Esophagus squamous epithelium (tissue), 5 donors: ENCODE measurements at regions not wholly inside any gene's neighbourhood (a gene's known extent, or its start where the extent isn't known, plus 50 kb on each side); places are given as distances from the start of the nearest gene placed in this dataset.
A peak's percentile ranks its signal among the peaks of the same experiment; 100 is the strongest.

Experiments used
- DNase-seq: peaks from one replicate; lab custom pipeline; 2025; lab: John Stamatoyannopoulos, UW
- H3K27ac ChIP-seq, 4 donors: fragments of 200-600 bp; sonication (generic); one replicate each; pipeline ENCODE4 v1.5.1; 2016 to 2019; ENCODE audit warnings: mild to moderate bottlenecking in 1 of 4
- H3K27me3 ChIP-seq, 4 donors: fragments of 200-600 bp; sonication (generic); 1 replicate in 3 of 4; 2 replicates in 1 of 4; pipeline versions ENCODE4 v1.5.1 to v1.6.0; 2017 to 2021; ENCODE audit warnings: antibody characterized with exemption in 1 of 4
- H3K36me3 ChIP-seq, 3 donors: fragments of 200-600 bp; sonication (generic); one replicate each; pipeline ENCODE4 v1.5.1; 2016 to 2019
- H3K4me1 ChIP-seq, 3 donors: fragments of 200-600 bp; sonication (generic); one replicate each; pipeline ENCODE4 v1.5.1; 2017 to 2019
- H3K4me3 ChIP-seq, 4 donors: fragments of 200-600 bp; sonication (generic); 1 replicate in 3 of 4; 2 replicates in 1 of 4; pipeline ENCODE4 v1.5.1; 2016 to 2019; ENCODE audit warnings: mild to moderate bottlenecking in 2 of 4, moderate library complexity in 1 of 4
- H3K9me3 ChIP-seq, 3 donors: fragments of 200-600 bp; sonication (generic); one replicate each; pipeline ENCODE4 v1.5.1; 2016 to 2019
- POLR2A ChIP-seq, 4 donors: fragments of 450-650 bp; IDR thresholded peaks; one replicate each; pipeline ENCODE4 v1.6.1; 2017; ENCODE audit warnings: antibody characterized with exemption in 4 of 4, mild to moderate bottlenecking in 4 of 4, moderate library complexity in 3 of 4
- WGBS, 2 donors: methylation state at CpG; one replicate each; pipeline ENCODE4 v1.1.5; 2018; 5-methylcytosine and 5-hydroxymethylcytosine counted together
- intact Hi-C: fragments of 100-400 bp; cut with DNase I; formaldehyde crosslinking; loops from one replicate; pipeline ENCODE4 v1.15.0; 2022
- TF ChIP-seq, protein P1 (sequence below), 6 experiments: fragments of 450-650 bp in 4 of 6; fragments of 200-600 bp in 2 of 6; sonication (generic) in 2 of 6; IDR thresholded peaks; one replicate each; pipeline ENCODE4 v1.5.1; 2016 to 2019; ENCODE audit warnings: antibody characterized with exemption in 6 of 6, mild to moderate bottlenecking in 4 of 6, moderate library complexity in 4 of 6
- donor health status: DM: yes; HTN: yes; CAD: no.

- intact Hi-C loops = no loop called here
- no peak overlapping the region for H3K4me3 ChIP-seq
- H3K27me3 ChIP-seq = peaks cover 0 to 3% (median 0%) of the 10 kb centered on the region in 4 donors
- no peak for TF ChIP-seq POLR2A (IDR thresholded peaks at IDR 0.05)
- TF ChIP-seq, protein P1, sequence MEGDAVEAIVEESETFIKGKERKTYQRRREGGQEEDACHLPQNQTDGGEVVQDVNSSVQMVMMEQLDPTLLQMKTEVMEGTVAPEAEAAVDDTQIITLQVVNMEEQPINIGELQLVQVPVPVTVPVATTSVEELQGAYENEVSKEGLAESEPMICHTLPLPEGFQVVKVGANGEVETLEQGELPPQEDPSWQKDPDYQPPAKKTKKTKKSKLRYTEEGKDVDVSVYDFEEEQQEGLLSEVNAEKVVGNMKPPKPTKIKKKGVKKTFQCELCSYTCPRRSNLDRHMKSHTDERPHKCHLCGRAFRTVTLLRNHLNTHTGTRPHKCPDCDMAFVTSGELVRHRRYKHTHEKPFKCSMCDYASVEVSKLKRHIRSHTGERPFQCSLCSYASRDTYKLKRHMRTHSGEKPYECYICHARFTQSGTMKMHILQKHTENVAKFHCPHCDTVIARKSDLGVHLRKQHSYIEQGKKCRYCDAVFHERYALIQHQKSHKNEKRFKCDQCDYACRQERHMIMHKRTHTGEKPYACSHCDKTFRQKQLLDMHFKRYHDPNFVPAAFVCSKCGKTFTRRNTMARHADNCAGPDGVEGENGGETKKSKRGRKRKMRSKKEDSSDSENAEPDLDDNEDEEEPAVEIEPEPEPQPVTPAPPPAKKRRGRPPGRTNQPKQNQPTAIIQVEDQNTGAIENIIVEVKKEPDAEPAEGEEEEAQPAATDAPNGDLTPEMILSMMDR (IDR thresholded peaks at IDR 0.05) = no peak
- 39 to 62% methylated on average over 2 to 3 of the region's 3 CpGs for WGBS, 2 donors
- H3K4me1 ChIP-seq = peaks cover 0 to 26% (median 0%) of the 10 kb centered on the region in 3 donors
- H3K36me3 ChIP-seq = no peaks in the 10 kb centered on the region
- DNase-seq = no peak
- H3K9me3 ChIP-seq = no peaks in the 10 kb centered on the region
- H3K27ac ChIP-seq = peak overlapping the region in 2 of 4 donors; percentile 28 to 38
These were observed 150.6 kb downstream of the MN1 start for GRCh38 chr22:27650985-27651384.

DNA sequence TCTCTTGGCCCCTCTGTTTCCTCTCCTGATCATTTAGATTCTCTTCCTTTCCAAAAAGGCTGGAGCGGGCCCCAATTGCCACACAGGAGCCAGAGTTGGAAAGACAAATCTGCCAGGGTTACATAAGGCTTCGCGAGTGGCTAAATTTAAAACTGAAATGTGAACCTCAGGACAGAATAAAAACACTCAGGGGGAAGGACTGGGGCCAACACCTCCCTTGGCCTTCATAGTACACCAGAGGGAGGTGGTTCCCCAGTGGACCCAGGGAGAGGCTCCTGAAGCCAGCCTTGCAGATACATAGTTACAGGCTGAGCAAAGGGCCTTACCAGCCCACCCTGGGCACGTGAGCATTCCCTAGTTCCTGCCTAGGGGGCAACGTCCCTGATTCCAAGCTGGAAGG, 150.1 kb downstream of the MN1 start:
- H3K4me3 ChIP-seq = no peak overlapping the region
- intact Hi-C loops = no loop called here

DNA sequence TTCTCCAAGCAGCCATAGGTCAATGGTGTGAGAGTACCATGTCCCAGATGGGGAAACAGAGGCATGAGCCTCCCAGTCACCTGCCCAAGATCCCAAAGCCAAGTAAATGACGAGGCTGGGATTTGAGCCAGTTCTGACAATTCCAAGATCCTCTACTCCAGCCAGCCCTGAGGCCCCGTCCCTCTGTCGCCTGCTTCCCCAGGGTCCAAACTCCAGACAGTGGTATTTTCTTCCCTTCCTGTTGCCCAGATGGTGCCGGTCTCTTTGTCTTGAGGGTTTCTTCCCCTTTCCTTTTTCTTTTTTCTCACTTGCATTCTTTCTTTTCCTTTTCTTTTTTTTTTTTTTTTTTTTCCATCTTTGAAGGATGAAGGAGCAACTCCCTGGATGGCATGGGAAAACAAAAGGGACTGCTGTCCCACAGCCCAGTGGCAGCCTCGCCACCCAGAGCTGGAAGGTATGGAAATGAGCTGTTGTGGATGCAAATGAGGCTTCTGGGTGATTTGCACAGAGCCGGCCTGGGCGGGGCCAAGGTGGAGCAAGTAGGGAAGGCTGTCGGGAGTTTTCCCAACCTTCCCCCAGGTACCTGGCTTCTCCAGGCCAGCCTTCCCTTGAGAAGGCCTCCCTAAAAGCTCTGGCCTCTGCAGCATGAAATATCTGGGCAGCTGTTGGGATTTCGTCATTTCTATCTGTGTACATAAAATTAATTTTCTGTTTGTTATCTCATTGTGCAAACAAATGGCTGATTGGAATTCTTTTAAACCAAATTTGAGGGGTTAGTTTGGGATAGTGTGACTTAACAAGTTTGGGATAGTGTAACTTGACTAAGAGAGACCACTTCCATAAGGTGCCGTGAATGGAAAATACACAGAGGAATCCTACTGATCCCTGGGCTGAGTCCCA, 146.8 kb downstream of the MN1 start:
- no peak for DNase-seq
- TF ChIP-seq, protein P1 (IDR thresholded peaks at IDR 0.05) = no peak
- TF ChIP-seq POLR2A (IDR thresholded peaks at IDR 0.05) = no peak
- Histone ChIP-seq H3K27me3 (peaks cover 0 to 3% (median 0%) of the 10 kb centered on the region in 4 donors), H3K27ac (no peak overlapping the region), H3K4me3 (no peak overlapping the region), H3K36me3 (no peaks in the 10 kb centered on the region), H3K9me3 (peaks cover 0 to 10% (median 0%) of the 10 kb centered on the region in 3 donors), H3K4me1 (peaks cover 0 to 26% (median 0%) of the 10 kb centered on the region in 3 donors)
- 29 to 32% methylated on average over 7 to 10 of the region's 10 CpGs for WGBS, 2 donors
- intact Hi-C loops = no loop called here

More for the DNA sequence above, 150.1 kb downstream of the MN1 start:
- WGBS, 2 donors = 53 to 55% methylated on average over 4 to 5 of the region's 5 CpGs
- Histone ChIP-seq H3K9me3 (peaks cover 0 to 1% (median 0%) of the 10 kb centered on the region in 3 donors), H3K36me3 (no peaks in the 10 kb centered on the region), H3K27ac (peak overlapping the region in 3 of 4 donors; percentile 29 to 38 (median 34)), H3K27me3 (peaks cover 0 to 3% (median 0%) of the 10 kb centered on the region in 4 donors), H3K4me1 (peaks cover 0 to 26% (median 0%) of the 10 kb centered on the region in 3 donors)
- no peak for DNase-seq
- no peak for TF ChIP-seq POLR2A (IDR thresholded peaks at IDR 0.05)
- TF ChIP-seq, protein P1 (IDR thresholded peaks at IDR 0.05) = no peak

DNA sequence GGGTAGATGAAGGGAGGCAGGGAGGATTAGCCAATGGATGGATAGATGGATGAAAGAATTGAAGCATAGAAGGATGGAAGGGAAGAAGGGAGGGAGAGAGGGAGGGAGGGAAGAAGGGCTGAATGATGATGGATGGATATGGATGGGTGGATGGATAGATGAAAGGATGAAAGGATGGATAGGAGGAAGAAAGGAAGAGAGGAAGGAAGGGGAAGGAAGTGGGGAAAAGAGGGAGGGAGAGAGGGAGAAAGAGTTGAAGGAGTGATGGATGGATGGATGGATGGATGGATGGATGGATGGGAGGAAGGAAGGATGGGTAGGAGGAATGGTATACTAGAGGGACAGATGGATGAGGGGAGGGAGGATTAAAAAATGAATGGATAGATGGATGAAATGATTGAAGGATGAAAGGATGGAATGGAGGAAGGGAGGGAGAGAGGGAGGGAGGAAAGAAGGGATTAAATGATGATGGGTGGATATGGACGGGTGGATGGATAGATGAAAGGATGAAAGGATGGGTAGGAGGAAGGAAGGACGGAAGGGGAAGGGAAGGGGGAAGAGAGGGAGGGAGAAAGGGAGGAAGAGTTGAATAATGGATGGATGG, 145.9 kb downstream of the MN1 start:
- 76 to 77% methylated on average over 2 of the region's 2 CpGs for WGBS, 2 donors
- intact Hi-C loops = no loop called here
- DNase-seq = no peak
- Histone ChIP-seq H3K9me3 (peaks cover 0 to 10% (median 0%) of the 10 kb centered on the region in 3 donors), H3K4me1 (peaks cover 0 to 26% (median 0%) of the 10 kb centered on the region in 3 donors), H3K4me3 (no peak overlapping the region), H3K27ac (no peak overlapping the region), H3K27me3 (peaks cover 0 to 3% (median 0%) of the 10 kb centered on the region in 4 donors), H3K36me3 (no peaks in the 10 kb centered on the region)
- TF ChIP-seq POLR2A (IDR thresholded peaks at IDR 0.05) = no peak
- TF ChIP-seq, protein P1 (IDR thresholded peaks at IDR 0.05) = no peak

DNA sequence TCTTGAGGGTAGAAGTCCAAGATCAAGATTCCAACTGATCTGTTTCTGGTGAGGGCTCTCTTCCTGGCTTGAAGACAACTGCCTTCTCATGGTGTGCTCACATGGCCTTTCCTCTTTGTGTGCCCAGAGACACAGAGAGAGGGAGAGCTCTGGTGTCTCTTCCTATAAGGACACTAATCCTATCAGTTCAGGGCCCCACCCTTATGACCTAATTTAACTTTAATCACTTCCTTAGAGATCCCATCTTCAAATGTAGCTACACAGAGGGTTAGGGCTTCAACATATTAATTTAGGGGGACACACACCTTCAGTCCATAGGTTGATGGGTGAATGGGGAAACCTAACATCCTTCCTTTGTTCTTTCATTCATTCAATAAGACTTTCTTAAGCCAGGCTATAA, 144.6 kb downstream of the MN1 start:
- Histone ChIP-seq H3K4me3 (no peak overlapping the region), H3K27ac (no peak overlapping the region), H3K36me3 (no peaks in the 10 kb centered on the region), H3K9me3 (peaks cover 0 to 10% (median 0%) of the 10 kb centered on the region in 3 donors), H3K27me3 (peaks cover 0 to 3% (median 0%) of the 10 kb centered on the region in 4 donors), H3K4me1 (peaks cover 0 to 13% (median 0%) of the 10 kb centered on the region in 3 donors)
- DNase-seq = no peak
- no peak for TF ChIP-seq POLR2A (IDR thresholded peaks at IDR 0.05)
- TF ChIP-seq, protein P1 (IDR thresholded peaks at IDR 0.05) = no peak
- intact Hi-C loops = no loop called here
